Astrocyte (in vitro differentiated cells and primary cell): ENCODE measurements at regions not wholly inside any gene's neighbourhood (a gene's known extent, or its start where the extent isn't known, plus 50 kb on each side); places are given as distances from the start of the nearest gene placed in this dataset.
A peak's percentile ranks its signal among the peaks of the same experiment; 100 is the strongest.

Experiments used
- DNase-seq: peaks from one replicate; pipeline ENCODE4 v3.0.0-alpha.2; 2010; ENCODE audit warnings: low read depth
- FAIRE-seq: peaks from 2 replicates; lab custom pipeline; 2011; peaks lifted over from hg19 to GRCh38; lab: Jason Lieb, UNC
- H2AFZ ChIP-seq: 2 replicates; pipeline ENCODE4 v1.6.0; 2012; ENCODE audit warnings: low read depth, low read length, inconsistent platforms
- H3K27ac ChIP-seq: 2 replicates; pipeline ENCODE4 v1.5.1; 2011; ENCODE audit warnings: low read depth, low read length, inconsistent platforms
- H3K27me3 ChIP-seq: 2 replicates; pipeline ENCODE4 v1.6.0; 2011; ENCODE audit warnings: low read length, inconsistent platforms; ENCODE audit not compliant: insufficient read depth
- H3K36me3 ChIP-seq: 2 replicates; pipeline ENCODE4 v1.5.1; 2011; ENCODE audit warnings: low read length, inconsistent platforms; ENCODE audit not compliant: insufficient read depth
- H3K4me1 ChIP-seq: 2 replicates; pipeline ENCODE4 v1.5.1; 2011; ENCODE audit warnings: low read length, inconsistent platforms; ENCODE audit not compliant: insufficient read depth
- H3K4me2 ChIP-seq: 2 replicates; pipeline ENCODE4 v1.6.0; 2012; ENCODE audit warnings: low read length, inconsistent platforms
- H3K4me3 ChIP-seq: 2 replicates; pipeline ENCODE4 v1.5.1; 2011; ENCODE audit warnings: low read depth, mild to moderate bottlenecking, low read length, inconsistent platforms; ENCODE audit not compliant: insufficient read depth
- H3K79me2 ChIP-seq: 2 replicates; pipeline ENCODE4 v1.6.0; 2012; ENCODE audit warnings: mild to moderate bottlenecking, low read length, inconsistent platforms; ENCODE audit not compliant: insufficient read depth
- H3K9ac ChIP-seq: 2 replicates; pipeline ENCODE4 v1.6.0; 2012; ENCODE audit warnings: mild to moderate bottlenecking, low read length, inconsistent platforms
- H3K9me3 ChIP-seq: 2 replicates; pipeline ENCODE4 v1.5.1; 2012; ENCODE audit warnings: low read depth, mild to moderate bottlenecking, low read length, inconsistent platforms; ENCODE audit not compliant: insufficient read depth
- H4K20me1 ChIP-seq: 2 replicates; pipeline ENCODE4 v1.6.0; 2012; ENCODE audit warnings: low read length, inconsistent platforms; ENCODE audit not compliant: insufficient read depth
- H3K27ac Mint-ChIP-seq: one replicate; pipeline ENCODE4 v1.8.0; 2021; ENCODE audit warnings: mild to moderate bottlenecking, mixed read lengths; ENCODE audit not compliant: unreplicated experiment
- H3K27me3 Mint-ChIP-seq: one replicate; pipeline ENCODE4 v1.8.0; 2021; ENCODE audit warnings: low read depth, mixed read lengths; ENCODE audit not compliant: unreplicated experiment
- H3K36me3 Mint-ChIP-seq: one replicate; pipeline ENCODE4 v1.8.0; 2021; ENCODE audit warnings: low read depth, mixed read lengths; ENCODE audit not compliant: unreplicated experiment
- H3K4me1 Mint-ChIP-seq: one replicate; pipeline ENCODE4 v1.8.0; 2021; ENCODE audit warnings: low read depth, mixed read lengths; ENCODE audit not compliant: unreplicated experiment
- H3K4me3 Mint-ChIP-seq: one replicate; pipeline ENCODE4 v1.8.0; 2021; ENCODE audit warnings: mild to moderate bottlenecking, moderate library complexity, mixed read lengths; ENCODE audit not compliant: unreplicated experiment
- H3K9me3 Mint-ChIP-seq: one replicate; pipeline ENCODE4 v1.8.0; 2021; ENCODE audit warnings: mild to moderate bottlenecking, mixed read lengths; ENCODE audit not compliant: unreplicated experiment
- EZH2 ChIP-seq: IDR thresholded peaks from 2 replicates; pipeline ENCODE4 v1.6.1; 2012; ENCODE audit warnings: mild to moderate bottlenecking, low read length, inconsistent platforms; ENCODE audit not compliant: insufficient read depth
- TF ChIP-seq, protein P1 (sequence below): IDR thresholded peaks from 2 replicates; pipeline ENCODE4 v1.5.1; 2011; ENCODE audit warnings: low read depth, mild to moderate bottlenecking, inconsistent platforms, low read length, moderate library complexity; ENCODE audit not compliant: insufficient read depth

DNA sequence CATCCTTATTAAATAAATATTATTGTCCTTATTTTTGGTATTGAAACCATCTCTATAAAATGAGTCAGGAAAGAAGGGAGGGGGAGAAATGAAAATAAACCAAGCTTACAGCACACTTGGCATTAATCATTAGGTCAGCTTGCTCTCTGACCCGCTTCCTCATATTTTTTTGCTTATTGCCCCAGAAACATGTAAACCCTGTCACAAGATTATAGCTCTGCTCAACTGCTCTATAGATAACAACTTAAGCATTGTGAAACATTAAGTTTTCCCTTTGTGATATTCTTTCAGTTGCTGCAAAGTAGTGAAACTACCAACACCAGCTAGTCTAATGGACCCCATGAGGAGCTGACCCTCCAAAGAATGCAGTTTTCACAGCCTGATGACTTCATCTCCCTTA is 819.5 kb downstream of the SLC16A7 start:
- Mint-ChIP-seq H3K36me3 (no peaks in the 10 kb centered on the region), H3K27ac (no peak overlapping the region), H3K4me1 (no peaks in the 10 kb centered on the region), H3K27me3 (no peaks in the 10 kb centered on the region), H3K4me3 (no peak overlapping the region), H3K9me3 (no peaks in the 10 kb centered on the region)
- H3K79me2 ChIP-seq, result no peaks in the 10 kb centered on the region
- no peak overlapping the region for H3K9ac ChIP-seq
- H3K4me1 ChIP-seq, result no peaks in the 10 kb centered on the region
- H3K4me2 ChIP-seq, result no peak overlapping the region
- no peak overlapping the region for H2AFZ ChIP-seq
- TF ChIP-seq, protein P1, sequence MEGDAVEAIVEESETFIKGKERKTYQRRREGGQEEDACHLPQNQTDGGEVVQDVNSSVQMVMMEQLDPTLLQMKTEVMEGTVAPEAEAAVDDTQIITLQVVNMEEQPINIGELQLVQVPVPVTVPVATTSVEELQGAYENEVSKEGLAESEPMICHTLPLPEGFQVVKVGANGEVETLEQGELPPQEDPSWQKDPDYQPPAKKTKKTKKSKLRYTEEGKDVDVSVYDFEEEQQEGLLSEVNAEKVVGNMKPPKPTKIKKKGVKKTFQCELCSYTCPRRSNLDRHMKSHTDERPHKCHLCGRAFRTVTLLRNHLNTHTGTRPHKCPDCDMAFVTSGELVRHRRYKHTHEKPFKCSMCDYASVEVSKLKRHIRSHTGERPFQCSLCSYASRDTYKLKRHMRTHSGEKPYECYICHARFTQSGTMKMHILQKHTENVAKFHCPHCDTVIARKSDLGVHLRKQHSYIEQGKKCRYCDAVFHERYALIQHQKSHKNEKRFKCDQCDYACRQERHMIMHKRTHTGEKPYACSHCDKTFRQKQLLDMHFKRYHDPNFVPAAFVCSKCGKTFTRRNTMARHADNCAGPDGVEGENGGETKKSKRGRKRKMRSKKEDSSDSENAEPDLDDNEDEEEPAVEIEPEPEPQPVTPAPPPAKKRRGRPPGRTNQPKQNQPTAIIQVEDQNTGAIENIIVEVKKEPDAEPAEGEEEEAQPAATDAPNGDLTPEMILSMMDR, result no peak
- TF ChIP-seq EZH2, result no peak
- H3K36me3 ChIP-seq, result no peaks in the 10 kb centered on the region
- H3K9me3 ChIP-seq, result no peaks in the 10 kb centered on the region
- no peak overlapping the region for H3K4me3 ChIP-seq
- no peaks in the 10 kb centered on the region for H3K27me3 ChIP-seq
- DNase-seq (peak; percentile 12), FAIRE-seq (no peak)
- H3K27ac ChIP-seq, result no peak overlapping the region
- H4K20me1 ChIP-seq, result no peaks in the 10 kb centered on the region

DNA sequence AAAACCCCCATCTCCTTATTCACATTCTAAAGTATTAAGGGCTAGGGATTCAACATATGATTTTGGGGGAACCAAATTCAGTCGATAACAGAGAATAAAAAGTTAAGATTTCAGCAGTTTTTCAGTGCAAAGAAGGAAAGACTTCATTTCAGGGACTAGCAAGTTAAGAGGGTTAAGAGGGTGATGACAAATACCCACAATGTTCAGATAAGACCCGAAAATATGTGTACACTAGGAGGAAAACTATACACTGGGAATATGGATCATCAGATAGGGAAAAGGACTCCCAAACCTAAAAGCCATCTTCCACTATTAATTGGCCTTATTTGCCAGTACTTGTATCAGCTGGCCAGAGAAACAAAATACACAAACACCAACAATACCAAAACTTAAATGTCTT is 824.2 kb downstream of the SLC16A7 start:
- Histone ChIP-seq H3K9me3 (no peaks in the 10 kb centered on the region), H2AFZ (no peak overlapping the region), H3K79me2 (no peaks in the 10 kb centered on the region), H3K27me3 (no peaks in the 10 kb centered on the region), H3K4me2 (no peak overlapping the region), H4K20me1 (no peaks in the 10 kb centered on the region), H3K4me1 (no peaks in the 10 kb centered on the region), H3K36me3 (no peaks in the 10 kb centered on the region), H3K27ac (no peak overlapping the region), H3K4me3 (no peak overlapping the region), H3K9ac (no peak overlapping the region)
- TF ChIP-seq, protein P1, result no peak
- no peak for TF ChIP-seq EZH2
- H3K27me3 Mint-ChIP-seq, result no peaks in the 10 kb centered on the region
- no peak overlapping the region for H3K4me3 Mint-ChIP-seq
- H3K9me3 Mint-ChIP-seq, result peaks cover 2% of the 10 kb centered on the region
- H3K4me1 Mint-ChIP-seq, result no peaks in the 10 kb centered on the region
- no peak overlapping the region for H3K27ac Mint-ChIP-seq
- FAIRE-seq, result no peak
- peak; percentile 51 for DNase-seq
- H3K36me3 Mint-ChIP-seq, result no peaks in the 10 kb centered on the region

GRCh38 chr12:60421741-60422140 is 825.9 kb downstream of the SLC16A7 start:
- no peaks in the 10 kb centered on the region for H3K36me3 ChIP-seq
- no peaks in the 10 kb centered on the region for H4K20me1 ChIP-seq
- peak overlapping the region; percentile 32 for H2AFZ ChIP-seq
- no peak overlapping the region for H3K4me3 Mint-ChIP-seq
- no peak overlapping the region for H3K27ac Mint-ChIP-seq
- no peaks in the 10 kb centered on the region for H3K27me3 ChIP-seq
- no peaks in the 10 kb centered on the region for H3K4me1 ChIP-seq
- H3K9me3 Mint-ChIP-seq, result peaks cover 2% of the 10 kb centered on the region
- no peaks in the 10 kb centered on the region for H3K36me3 Mint-ChIP-seq
- peak; percentile 1 for DNase-seq
- no peak overlapping the region for H3K9ac ChIP-seq
- H3K4me1 Mint-ChIP-seq, result no peaks in the 10 kb centered on the region
- TF ChIP-seq EZH2, result no peak
- TF ChIP-seq, protein P1, result no peak
- FAIRE-seq, result no peak
- H3K79me2 ChIP-seq, result no peaks in the 10 kb centered on the region
- H3K4me2 ChIP-seq, result no peak overlapping the region
- H3K4me3 ChIP-seq, result no peak overlapping the region
- H3K27ac ChIP-seq, result no peak overlapping the region
- no peaks in the 10 kb centered on the region for H3K9me3 ChIP-seq
- H3K27me3 Mint-ChIP-seq, result no peaks in the 10 kb centered on the region
